Ovary (tissue), 3 donors: ENCODE measurements at regions not wholly inside any gene's neighbourhood (a gene's known extent, or its start where the extent isn't known, plus 50 kb on each side); places are given as distances from the start of the nearest gene placed in this dataset.
"Not testable (repeated sequence)": the region's sequence is repeated elsewhere in the genome, so short reads cannot be mapped to it uniquely, and the experiment has no call there.

Source experiments
- CTCF ChIP-seq, 3 donors: fragments of 450-650 bp in 2 of 3; fragments of 200-600 bp in 1 of 3; IDR thresholded peaks; one replicate each; pipeline versions ENCODE4 v1.5.1 to v1.8.0; 2016 to 2022; ENCODE audit warnings: antibody characterized with exemption in 3 of 3, mild to moderate bottlenecking in 1 of 3
- EP300 ChIP-seq: sonication (generic); formaldehyde crosslinking; IDR thresholded peaks from one replicate; pipeline ENCODE4 v1.6.1; 2017; ENCODE audit warnings: antibody characterized with exemption
- POLR2A ChIP-seq: fragments of 450-650 bp; IDR thresholded peaks from one replicate; pipeline ENCODE4 v1.6.1; 2017; ENCODE audit warnings: antibody characterized with exemption, mild to moderate bottlenecking, moderate library complexity
- donor health status: DM: no; HTN: no; CAD: no.

- TF ChIP-seq CTCF (IDR thresholded peaks at IDR 0.05); POLR2A; EP300: not testable (repeated sequence)
These were observed 380.0 kb downstream of the ANAPC1 start for GRCh38 chr2:111503844-111504570.
